ENCODE measurements at regions not wholly inside any gene's neighbourhood (a gene's known extent, or its start where the extent isn't known, plus 50 kb on each side); places are given as distances from the start of the nearest gene placed in this dataset.

- TF ChIP-seq YY1 (IDR thresholded peaks at IDR 0.05; ENCODE audit: extremely low read depth, insufficient replicate concordance, low read depth, low read length) (no peak), CEBPB (IDR thresholded peaks at IDR 0.05; ENCODE audit: low read depth) (no peak), EZH2phosphoT487 (IDR thresholded peaks at IDR 0.05; ENCODE audit: borderline replicate concordance) (no peak), REST (IDR thresholded peaks at IDR 0.05; ENCODE audit: low read depth) (no peak), CTCF (IDR thresholded peaks at IDR 0.05 in 2 of 3, conservative IDR thresholded peaks at IDR 0.05 in 1 of 3; ENCODE audit: borderline replicate concordance in 1 of 3, insufficient read depth in 1 of 3, low read depth in 2 of 3, low read length in 2 of 3) (no peak), POLR2AphosphoS5 (IDR thresholded peaks at IDR 0.05; ENCODE audit: low read depth, low read length) (no peak), JUND (IDR thresholded peaks at IDR 0.05) (no peak), ZNF274 (IDR thresholded peaks at IDR 0.05; ENCODE audit: low read depth, low read length) (no peak), EZH2 (IDR thresholded peaks at IDR 0.05) (no peak)
- TF ChIP-seq, protein P1, sequence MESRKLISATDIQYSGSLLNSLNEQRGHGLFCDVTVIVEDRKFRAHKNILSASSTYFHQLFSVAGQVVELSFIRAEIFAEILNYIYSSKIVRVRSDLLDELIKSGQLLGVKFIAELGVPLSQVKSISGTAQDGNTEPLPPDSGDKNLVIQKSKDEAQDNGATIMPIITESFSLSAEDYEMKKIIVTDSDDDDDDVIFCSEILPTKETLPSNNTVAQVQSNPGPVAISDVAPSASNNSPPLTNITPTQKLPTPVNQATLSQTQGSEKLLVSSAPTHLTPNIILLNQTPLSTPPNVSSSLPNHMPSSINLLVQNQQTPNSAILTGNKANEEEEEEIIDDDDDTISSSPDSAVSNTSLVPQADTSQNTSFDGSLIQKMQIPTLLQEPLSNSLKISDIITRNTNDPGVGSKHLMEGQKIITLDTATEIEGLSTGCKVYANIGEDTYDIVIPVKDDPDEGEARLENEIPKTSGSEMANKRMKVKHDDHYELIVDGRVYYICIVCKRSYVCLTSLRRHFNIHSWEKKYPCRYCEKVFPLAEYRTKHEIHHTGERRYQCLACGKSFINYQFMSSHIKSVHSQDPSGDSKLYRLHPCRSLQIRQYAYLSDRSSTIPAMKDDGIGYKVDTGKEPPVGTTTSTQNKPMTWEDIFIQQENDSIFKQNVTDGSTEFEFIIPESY (IDR thresholded peaks at IDR 0.05; ENCODE audit: extremely low read depth, insufficient replicate concordance, low read length) = no peak
Observed at GRCh38 chr13:80132741-80133601, 208.0 kb downstream of the SPRY2 start.
